ENCODE measurements at regions not wholly inside any gene's neighbourhood (a gene's known extent, or its start where the extent isn't known, plus 50 kb on each side); places are given as distances from the start of the nearest gene placed in this dataset.

DNA sequence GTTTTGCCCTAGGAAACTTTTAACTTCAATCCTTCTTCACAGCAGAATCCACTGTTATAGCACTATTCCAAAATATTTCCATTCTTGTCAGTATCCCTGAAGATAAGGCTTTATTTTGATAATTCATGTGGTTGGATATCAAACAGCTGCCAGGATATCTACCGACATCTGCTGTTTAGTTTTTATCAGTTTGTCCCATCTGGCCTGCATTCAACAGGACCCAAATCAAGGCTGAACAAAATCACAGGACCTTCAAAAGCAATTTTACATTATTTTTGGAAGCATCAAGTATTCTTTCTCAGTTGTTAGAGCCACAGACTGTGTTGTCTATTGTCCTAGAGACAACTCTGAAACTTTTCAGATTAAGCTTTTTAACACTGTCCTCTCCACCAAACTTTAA lies 429.0 kb upstream of the PIK3C3 start:
- Histone ChIP-seq H3K27ac (ENCODE audit: low read depth, low read length) (no peak overlapping the region), H4K20me1 (ENCODE audit: control insufficient read depth, insufficient read depth, low read depth, low read length) (no peaks in the 10 kb centered on the region), H3K79me2 (ENCODE audit: control insufficient read depth, low read length) (no peaks in the 10 kb centered on the region), H3K4me1 (ENCODE audit: control insufficient read depth, low read length) (no peaks in the 10 kb centered on the region), H3K4me2 (ENCODE audit: low read length) (no peak overlapping the region), H3K27me3 (ENCODE audit: control insufficient read depth, low read length) (no peaks in the 10 kb centered on the region), H3F3A (ENCODE audit: control insufficient read depth, insufficient read depth) (no peaks in the 10 kb centered on the region), H3K9me2 (replicated peaks; ENCODE audit: control insufficient read depth, low read length) (no peaks in the 10 kb centered on the region), H3K4me3 (ENCODE audit: low read length) (no peak overlapping the region), H3K9me3 (ENCODE audit: control insufficient read depth, insufficient read depth, low read length) (no peaks in the 10 kb centered on the region), H3K36me3 (ENCODE audit: control insufficient read depth, low read length) (no peaks in the 10 kb centered on the region)
- TF ChIP-seq, protein P1, sequence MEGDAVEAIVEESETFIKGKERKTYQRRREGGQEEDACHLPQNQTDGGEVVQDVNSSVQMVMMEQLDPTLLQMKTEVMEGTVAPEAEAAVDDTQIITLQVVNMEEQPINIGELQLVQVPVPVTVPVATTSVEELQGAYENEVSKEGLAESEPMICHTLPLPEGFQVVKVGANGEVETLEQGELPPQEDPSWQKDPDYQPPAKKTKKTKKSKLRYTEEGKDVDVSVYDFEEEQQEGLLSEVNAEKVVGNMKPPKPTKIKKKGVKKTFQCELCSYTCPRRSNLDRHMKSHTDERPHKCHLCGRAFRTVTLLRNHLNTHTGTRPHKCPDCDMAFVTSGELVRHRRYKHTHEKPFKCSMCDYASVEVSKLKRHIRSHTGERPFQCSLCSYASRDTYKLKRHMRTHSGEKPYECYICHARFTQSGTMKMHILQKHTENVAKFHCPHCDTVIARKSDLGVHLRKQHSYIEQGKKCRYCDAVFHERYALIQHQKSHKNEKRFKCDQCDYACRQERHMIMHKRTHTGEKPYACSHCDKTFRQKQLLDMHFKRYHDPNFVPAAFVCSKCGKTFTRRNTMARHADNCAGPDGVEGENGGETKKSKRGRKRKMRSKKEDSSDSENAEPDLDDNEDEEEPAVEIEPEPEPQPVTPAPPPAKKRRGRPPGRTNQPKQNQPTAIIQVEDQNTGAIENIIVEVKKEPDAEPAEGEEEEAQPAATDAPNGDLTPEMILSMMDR (IDR thresholded peaks at IDR 0.05; ENCODE audit: low read depth, low read length, poor library complexity, severe bottlenecking), result no peak
- TF ChIP-seq EZH2phosphoT487 (IDR thresholded peaks at IDR 0.05; ENCODE audit: borderline replicate concordance, low read length), result no peak

DNA sequence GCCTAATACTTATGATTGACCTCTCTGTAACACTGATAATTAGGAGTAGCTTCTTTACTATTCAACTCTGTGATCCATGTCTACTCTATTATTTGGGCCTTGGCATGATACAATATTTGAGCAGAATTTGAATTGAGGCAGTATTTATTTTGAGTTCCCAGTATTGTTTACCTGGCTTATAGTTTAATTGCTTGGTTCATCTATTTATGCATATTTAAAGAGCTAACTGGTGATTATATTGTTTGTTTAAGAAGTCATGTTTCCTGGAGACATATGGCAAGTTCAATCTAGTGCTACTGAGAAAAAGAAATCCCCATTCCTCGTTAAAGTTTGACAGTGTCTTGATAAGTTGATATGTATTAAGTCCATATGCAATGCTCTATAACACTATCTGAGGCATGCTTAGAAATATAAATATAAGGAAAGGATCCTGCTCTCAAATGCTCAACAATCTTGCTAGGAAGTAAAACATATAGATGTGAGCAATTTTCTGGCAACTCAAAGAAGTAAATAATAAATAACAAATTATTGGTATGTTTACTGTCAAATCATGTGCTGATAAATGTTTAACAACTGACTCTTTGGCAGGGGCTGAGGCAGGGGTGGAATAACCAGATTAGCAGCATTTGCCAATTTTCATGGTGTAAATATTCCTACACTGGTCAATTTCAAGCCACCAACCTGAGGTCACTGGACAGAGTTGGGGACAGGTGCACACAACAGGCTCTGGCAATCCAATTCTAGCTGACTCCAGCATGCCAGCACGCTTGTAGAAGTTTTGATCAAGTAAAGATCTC lies 430.2 kb upstream of the PIK3C3 start:
- Histone ChIP-seq H3F3A (ENCODE audit: control insufficient read depth, insufficient read depth) (no peaks in the 10 kb centered on the region), H3K4me2 (ENCODE audit: low read length) (no peak overlapping the region), H3K4me1 (ENCODE audit: control insufficient read depth, low read length) (no peaks in the 10 kb centered on the region), H3K79me2 (ENCODE audit: control insufficient read depth, low read length) (no peaks in the 10 kb centered on the region), H3K4me3 (ENCODE audit: low read length) (no peak overlapping the region), H3K27me3 (ENCODE audit: control insufficient read depth, low read length) (no peaks in the 10 kb centered on the region), H3K36me3 (ENCODE audit: control insufficient read depth, low read length) (no peaks in the 10 kb centered on the region), H3K27ac (ENCODE audit: low read depth, low read length) (no peak overlapping the region), H3K9me2 (replicated peaks; ENCODE audit: control insufficient read depth, low read length) (no peaks in the 10 kb centered on the region), H3K9me3 (ENCODE audit: control insufficient read depth, insufficient read depth, low read length) (no peaks in the 10 kb centered on the region), H4K20me1 (ENCODE audit: control insufficient read depth, insufficient read depth, low read depth, low read length) (no peaks in the 10 kb centered on the region)
- no peak for TF ChIP-seq EZH2phosphoT487 (IDR thresholded peaks at IDR 0.05; ENCODE audit: borderline replicate concordance, low read length)
- TF ChIP-seq, protein P1 (IDR thresholded peaks at IDR 0.05; ENCODE audit: low read depth, low read length, poor library complexity, severe bottlenecking), result no peak

DNA sequence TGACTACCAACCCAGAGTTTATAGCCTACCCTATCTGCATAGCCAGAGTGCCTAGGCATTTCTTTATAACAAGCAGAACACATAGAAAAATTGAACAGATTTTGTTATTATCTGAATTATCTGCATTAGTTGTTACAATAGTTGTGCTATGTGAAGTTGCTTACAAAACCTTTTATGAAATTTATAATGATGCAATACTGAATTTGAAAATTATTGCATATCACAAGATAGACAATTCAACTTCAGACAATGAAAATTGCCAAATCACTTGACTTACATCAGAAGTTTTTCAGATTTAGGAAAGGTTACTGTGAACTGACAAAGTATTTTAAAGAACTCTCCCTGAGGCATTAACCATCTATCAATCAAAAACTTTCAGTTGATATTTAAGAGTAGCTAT lies 437.9 kb upstream of the PIK3C3 start:
- H4K20me1 ChIP-seq (ENCODE audit: control insufficient read depth, insufficient read depth, low read depth, low read length), result no peaks in the 10 kb centered on the region
- no peaks in the 10 kb centered on the region for H3K36me3 ChIP-seq (ENCODE audit: control insufficient read depth, low read length)
- no peaks in the 10 kb centered on the region for H3K9me3 ChIP-seq (ENCODE audit: control insufficient read depth, insufficient read depth, low read length)
- H3F3A ChIP-seq (ENCODE audit: control insufficient read depth, insufficient read depth), result no peaks in the 10 kb centered on the region
- no peaks in the 10 kb centered on the region for H3K9me2 ChIP-seq (replicated peaks; ENCODE audit: control insufficient read depth, low read length)
- no peaks in the 10 kb centered on the region for H3K79me2 ChIP-seq (ENCODE audit: control insufficient read depth, low read length)
- H3K27ac ChIP-seq (ENCODE audit: low read depth, low read length), result no peak overlapping the region
- H3K4me1 ChIP-seq (ENCODE audit: control insufficient read depth, low read length), result no peaks in the 10 kb centered on the region
- H3K4me3 ChIP-seq (ENCODE audit: low read length), result no peak overlapping the region
- no peak for TF ChIP-seq EZH2phosphoT487 (IDR thresholded peaks at IDR 0.05; ENCODE audit: borderline replicate concordance, low read length)
- TF ChIP-seq, protein P1 (IDR thresholded peaks at IDR 0.05; ENCODE audit: low read depth, low read length, poor library complexity, severe bottlenecking), result no peak
- no peaks in the 10 kb centered on the region for H3K27me3 ChIP-seq (ENCODE audit: control insufficient read depth, low read length)
- no peak overlapping the region for H3K4me2 ChIP-seq (ENCODE audit: low read length)

Data from DOHH2 (cell line).